Esophagus mucosa (tissue), 1 donor: ENCODE measurements at regions not wholly inside any gene's neighbourhood (a gene's known extent, or its start where the extent isn't known, plus 50 kb on each side); places are given as distances from the start of the nearest gene placed in this dataset.
"Not testable (repeated sequence)": the region's sequence is repeated elsewhere in the genome, so short reads cannot be mapped to it uniquely, and the experiment has no call there.

ENCODE experiments used
- ATAC-seq: fragments of 200-7000 bp; cut with Tn5 transposase; one replicate; pipeline ENCODE4 v1.9.1; 2020
- donor health status: DM: yes; HTN: yes; CAD: no.

GRCh38 chr7:89773611-89774010 lies 380.7 kb upstream of the STEAP1 start:
- no peak for ATAC-seq

GRCh38 chr7:89775459-89775858 lies 378.8 kb upstream of the STEAP1 start:
- no peak for ATAC-seq

- ATAC-seq: no peak
Measured at GRCh38 chr7:89776980-89777379, 377.3 kb upstream of the STEAP1 start.

- no peak for ATAC-seq
Measured at GRCh38 chr7:89777499-89777898, 376.8 kb upstream of the STEAP1 start.

- no peak for ATAC-seq
Measured at GRCh38 chr7:89780291-89780690, 374.0 kb upstream of the STEAP1 start.

- ATAC-seq: no peak
Measured at GRCh38 chr7:89796481-89796880, 357.8 kb upstream of the STEAP1 start.

- ATAC-seq: no peak
Measured at GRCh38 chr7:89797965-89798598, 356.2 kb upstream of the STEAP1 start.

- no peak for ATAC-seq
Measured at GRCh38 chr7:89798599-89798996, 355.7 kb upstream of the STEAP1 start.

- ATAC-seq: no peak
Measured at GRCh38 chr7:89800761-89801160, 353.5 kb upstream of the STEAP1 start.

GRCh38 chr7:89809291-89809690 lies 345.0 kb upstream of the STEAP1 start:
- ATAC-seq: no peak

- ATAC-seq: no peak
Measured at GRCh38 chr7:89813081-89813480, 341.2 kb upstream of the STEAP1 start.

- no peak for ATAC-seq
Measured at GRCh38 chr7:89826121-89826520, 328.1 kb upstream of the STEAP1 start.

- ATAC-seq: no peak
Measured at GRCh38 chr7:89826557-89826956, 327.7 kb upstream of the STEAP1 start.

GRCh38 chr7:89837515-89837914 lies 316.8 kb upstream of the STEAP1 start:
- no peak for ATAC-seq

GRCh38 chr7:89839329-89839728 lies 314.9 kb upstream of the STEAP1 start:
- no peak for ATAC-seq

GRCh38 chr7:89845952-89846351 lies 308.3 kb upstream of the STEAP1 start:
- ATAC-seq: no peak

- no peak for ATAC-seq
Measured at GRCh38 chr7:89849052-89849451, 305.2 kb upstream of the STEAP1 start.

- ATAC-seq: not testable (repeated sequence)
Measured at GRCh38 chr7:89857053-89857452, 297.2 kb upstream of the STEAP1 start.

GRCh38 chr7:89857767-89858166 lies 296.5 kb upstream of the STEAP1 start:
- ATAC-seq: no peak

- ATAC-seq: no peak
Measured at GRCh38 chr7:89887489-89887888, 266.8 kb upstream of the STEAP1 start.

GRCh38 chr7:89908736-89909135 lies 245.5 kb upstream of the STEAP1 start:
- no peak for ATAC-seq

GRCh38 chr7:89914711-89915110 lies 239.6 kb upstream of the STEAP1 start:
- no peak for ATAC-seq

GRCh38 chr7:89926194-89926593 lies 228.1 kb upstream of the STEAP1 start:
- no peak for ATAC-seq

- no peak for ATAC-seq
Measured at GRCh38 chr7:89926701-89927100, 227.6 kb upstream of the STEAP1 start.

GRCh38 chr7:89927762-89928161 lies 226.5 kb upstream of the STEAP1 start:
- ATAC-seq: no peak
